T-helper 1 cell treated with Interleukin-12 subunit alpha and Interleukin-12 subunit beta and Interleukin-4 antibody, amounts not matched to agents 30 μg/mL and 1 μg/mL, for 36 hours (primary cell): ENCODE measurements at regions not wholly inside any gene's neighbourhood (a gene's known extent, or its start where the extent isn't known, plus 50 kb on each side); places are given as distances from the start of the nearest gene placed in this dataset.

Experiments used
- H3K27ac Mint-ChIP-seq: one replicate; pipeline ENCODE4 v1.8.0; 2021; ENCODE audit warnings: mild to moderate bottlenecking, mixed read lengths
- H3K27me3 Mint-ChIP-seq: one replicate; pipeline ENCODE4 v1.8.0; 2021; ENCODE audit warnings: low read depth, mixed read lengths
- H3K36me3 Mint-ChIP-seq: one replicate; pipeline ENCODE4 v1.8.0; 2021; ENCODE audit warnings: low read depth, mixed read lengths
- H3K4me1 Mint-ChIP-seq: one replicate; pipeline ENCODE4 v1.8.0; 2021; ENCODE audit warnings: low read depth, mixed read lengths
- H3K4me3 Mint-ChIP-seq: one replicate; pipeline ENCODE4 v1.8.0; 2021; ENCODE audit warnings: mild to moderate bottlenecking, moderate library complexity, mixed read lengths
- H3K9me3 Mint-ChIP-seq: one replicate; pipeline ENCODE4 v1.8.0; 2021; ENCODE audit warnings: mixed read lengths

GRCh38 chr11:127625402-127625801 lies 624.8 kb upstream of the KIRREL3 start:
- Mint-ChIP-seq H3K36me3 (no peaks in the 10 kb centered on the region), H3K4me3 (no peak overlapping the region), H3K9me3 (no peaks in the 10 kb centered on the region), H3K27ac (no peak overlapping the region), H3K27me3 (no peaks in the 10 kb centered on the region), H3K4me1 (no peaks in the 10 kb centered on the region)

DNA sequence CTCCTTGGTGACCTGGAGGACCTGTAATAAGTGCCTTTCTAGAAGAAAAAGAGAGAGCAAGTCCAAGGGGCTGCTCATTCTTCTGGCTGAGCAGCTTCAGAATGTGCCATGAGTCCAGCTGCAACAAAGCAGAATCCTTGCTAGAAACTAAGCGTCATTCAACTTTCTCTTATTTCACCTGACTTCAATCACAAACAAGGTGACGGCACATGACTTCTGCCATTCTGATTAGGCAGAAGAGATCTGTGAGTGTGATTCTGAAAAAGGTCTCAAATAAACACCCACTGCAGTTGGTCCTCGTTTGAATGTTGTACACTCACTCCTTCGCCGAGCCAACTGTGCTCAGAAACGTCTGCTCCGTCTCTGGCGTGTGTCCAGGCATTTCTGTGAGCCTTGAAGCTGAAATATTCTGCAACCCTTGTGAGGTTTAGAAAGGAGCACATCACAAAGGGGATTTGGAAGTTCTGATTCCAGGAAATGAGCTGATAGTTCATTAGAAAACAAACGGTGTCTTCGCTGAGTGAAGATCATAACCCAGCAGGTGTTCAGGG lies 623.8 kb upstream of the KIRREL3 start:
- H3K36me3 Mint-ChIP-seq: no peaks in the 10 kb centered on the region
- no peaks in the 10 kb centered on the region for H3K9me3 Mint-ChIP-seq
- H3K27me3 Mint-ChIP-seq: no peaks in the 10 kb centered on the region
- no peak overlapping the region for H3K4me3 Mint-ChIP-seq
- no peak overlapping the region for H3K27ac Mint-ChIP-seq
- H3K4me1 Mint-ChIP-seq: no peaks in the 10 kb centered on the region

DNA sequence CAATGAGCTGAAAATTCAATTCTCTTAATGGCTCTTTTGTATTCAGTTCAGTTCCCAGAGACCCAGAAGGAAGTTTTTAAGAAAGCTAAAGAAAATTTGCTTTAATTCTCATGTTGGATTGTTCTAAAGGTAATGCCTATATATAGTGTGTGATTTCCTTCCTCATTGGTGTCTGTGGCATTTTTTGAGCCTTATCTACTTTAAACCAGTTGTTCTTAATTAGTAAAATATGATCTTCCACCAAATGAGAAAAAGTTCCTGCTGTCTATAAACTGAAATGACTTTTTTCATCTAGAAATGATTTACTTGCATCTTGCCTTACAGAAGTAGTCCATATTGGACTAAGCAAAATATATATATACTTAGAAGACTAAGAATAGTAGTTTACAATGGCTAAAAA lies 622.1 kb upstream of the KIRREL3 start:
- Mint-ChIP-seq H3K4me3 (no peak overlapping the region), H3K9me3 (no peaks in the 10 kb centered on the region), H3K36me3 (no peaks in the 10 kb centered on the region), H3K4me1 (no peaks in the 10 kb centered on the region), H3K27ac (no peak overlapping the region), H3K27me3 (no peaks in the 10 kb centered on the region)

DNA sequence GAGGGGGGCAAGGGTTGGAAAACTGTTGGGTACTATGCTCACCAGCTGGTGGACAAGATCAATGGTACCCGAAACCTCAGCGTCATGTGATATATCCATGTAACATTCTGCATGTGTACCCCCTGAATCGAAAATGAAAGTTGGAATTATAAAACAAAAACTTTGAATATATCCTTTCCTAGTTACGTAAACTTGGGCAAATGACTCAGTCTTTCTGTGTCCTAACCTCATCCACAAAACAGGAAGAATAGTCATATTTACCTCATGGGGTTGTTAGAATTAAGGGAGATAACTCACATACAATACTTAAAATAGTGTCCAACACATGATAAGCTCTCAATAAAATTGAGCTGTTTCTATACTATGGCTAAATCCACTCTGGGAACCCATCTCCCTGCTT lies 620.1 kb upstream of the KIRREL3 start:
- no peaks in the 10 kb centered on the region for H3K9me3 Mint-ChIP-seq
- H3K4me3 Mint-ChIP-seq: no peak overlapping the region
- H3K27ac Mint-ChIP-seq: no peak overlapping the region
- no peaks in the 10 kb centered on the region for H3K4me1 Mint-ChIP-seq
- H3K36me3 Mint-ChIP-seq: no peaks in the 10 kb centered on the region
- no peaks in the 10 kb centered on the region for H3K27me3 Mint-ChIP-seq

- no peaks in the 10 kb centered on the region for H3K9me3 Mint-ChIP-seq
Measured at GRCh38 chr11:127619946-127620345, 619.4 kb upstream of the KIRREL3 start.

DNA sequence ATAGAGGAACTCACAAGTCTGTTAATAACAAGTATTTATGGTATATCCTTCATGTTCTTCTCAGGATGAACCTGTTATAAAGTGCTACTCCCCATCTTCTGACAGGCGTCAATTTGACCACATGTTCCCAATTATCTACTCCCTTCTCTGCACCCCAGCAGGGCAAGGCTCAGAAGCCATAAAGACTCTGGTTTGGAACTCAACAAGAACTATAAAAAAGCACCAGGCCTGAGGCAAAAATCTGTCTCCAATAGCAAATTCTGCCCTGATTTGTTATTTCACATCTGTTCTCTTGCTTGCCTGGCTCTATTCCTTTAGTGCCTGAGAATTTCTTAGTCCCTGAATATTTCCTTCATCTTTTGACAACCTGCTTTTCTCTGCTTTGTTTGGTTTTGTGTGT lies 618.2 kb upstream of the KIRREL3 start:
- no peaks in the 10 kb centered on the region for H3K4me1 Mint-ChIP-seq
- no peaks in the 10 kb centered on the region for H3K27me3 Mint-ChIP-seq
- no peak overlapping the region for H3K27ac Mint-ChIP-seq
- no peaks in the 10 kb centered on the region for H3K9me3 Mint-ChIP-seq
- H3K36me3 Mint-ChIP-seq: no peaks in the 10 kb centered on the region
- no peak overlapping the region for H3K4me3 Mint-ChIP-seq

More at GRCh38 chr11:127619946-127620345, 619.4 kb upstream of the KIRREL3 start:
- Mint-ChIP-seq H3K27ac (no peak overlapping the region), H3K4me3 (no peak overlapping the region), H3K27me3 (no peaks in the 10 kb centered on the region), H3K4me1 (no peaks in the 10 kb centered on the region), H3K36me3 (no peaks in the 10 kb centered on the region)

- Mint-ChIP-seq H3K9me3 (no peaks in the 10 kb centered on the region), H3K27me3 (no peaks in the 10 kb centered on the region), H3K27ac (no peak overlapping the region), H3K4me3 (no peak overlapping the region), H3K36me3 (no peaks in the 10 kb centered on the region), H3K4me1 (no peaks in the 10 kb centered on the region)
Measured at GRCh38 chr11:127616158-127616557, 615.6 kb upstream of the KIRREL3 start.

- no peaks in the 10 kb centered on the region for H3K36me3 Mint-ChIP-seq
- H3K4me1 Mint-ChIP-seq: no peaks in the 10 kb centered on the region
- H3K9me3 Mint-ChIP-seq: no peaks in the 10 kb centered on the region
- H3K4me3 Mint-ChIP-seq: no peak overlapping the region
- no peak overlapping the region for H3K27ac Mint-ChIP-seq
- H3K27me3 Mint-ChIP-seq: no peaks in the 10 kb centered on the region
Measured at GRCh38 chr11:127612607-127613006, 612.0 kb upstream of the KIRREL3 start.

DNA sequence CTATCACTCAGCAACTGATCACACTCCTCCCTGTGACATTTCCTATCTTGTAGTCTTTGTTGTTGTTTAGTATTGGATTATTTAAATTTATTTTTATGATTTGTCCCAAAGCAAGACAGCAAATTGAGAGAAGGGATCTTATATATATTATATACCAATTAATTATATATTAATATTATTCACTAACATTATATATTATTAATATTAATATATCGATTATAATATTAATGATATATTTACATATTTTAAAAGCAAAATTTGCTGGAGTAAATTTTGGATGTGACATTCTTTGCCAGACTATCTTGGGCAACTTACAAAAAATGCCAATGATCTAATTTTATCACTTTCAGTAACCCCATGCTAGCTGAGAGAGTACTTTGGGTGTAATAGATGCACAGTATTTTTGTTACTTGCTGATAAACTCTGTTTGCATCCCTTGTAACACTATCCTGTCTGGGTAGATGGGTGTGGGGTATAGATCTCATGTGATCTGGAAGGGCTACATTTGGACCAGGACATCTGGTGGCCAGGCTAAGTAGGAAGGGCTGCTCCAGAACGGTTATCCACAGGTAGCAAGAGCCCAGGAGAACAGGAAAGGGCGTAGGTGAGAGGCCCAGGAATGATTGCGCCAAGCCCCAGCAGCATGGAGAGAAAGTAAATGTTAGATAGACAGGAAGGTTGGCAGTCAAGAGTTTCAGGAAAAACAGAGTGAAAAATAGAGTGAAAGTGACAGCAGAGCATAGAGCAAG lies 608.6 kb upstream of the KIRREL3 start:
- no peaks in the 10 kb centered on the region for H3K9me3 Mint-ChIP-seq
- H3K4me1 Mint-ChIP-seq: no peaks in the 10 kb centered on the region
- H3K36me3 Mint-ChIP-seq: no peaks in the 10 kb centered on the region
- no peaks in the 10 kb centered on the region for H3K27me3 Mint-ChIP-seq
- H3K27ac Mint-ChIP-seq: no peak overlapping the region
- no peak overlapping the region for H3K4me3 Mint-ChIP-seq

- no peaks in the 10 kb centered on the region for H3K9me3 Mint-ChIP-seq
- H3K36me3 Mint-ChIP-seq: no peaks in the 10 kb centered on the region
- H3K27ac Mint-ChIP-seq: no peak overlapping the region
- no peaks in the 10 kb centered on the region for H3K4me1 Mint-ChIP-seq
- no peak overlapping the region for H3K4me3 Mint-ChIP-seq
- H3K27me3 Mint-ChIP-seq: no peaks in the 10 kb centered on the region
Measured at GRCh38 chr11:127607487-127608085, 607.0 kb upstream of the KIRREL3 start.

- Mint-ChIP-seq H3K4me3 (no peak overlapping the region), H3K4me1 (no peaks in the 10 kb centered on the region), H3K36me3 (no peaks in the 10 kb centered on the region), H3K27me3 (no peaks in the 10 kb centered on the region), H3K27ac (no peak overlapping the region), H3K9me3 (no peaks in the 10 kb centered on the region)
Measured at GRCh38 chr11:127601578-127601977, 601.0 kb upstream of the KIRREL3 start.

DNA sequence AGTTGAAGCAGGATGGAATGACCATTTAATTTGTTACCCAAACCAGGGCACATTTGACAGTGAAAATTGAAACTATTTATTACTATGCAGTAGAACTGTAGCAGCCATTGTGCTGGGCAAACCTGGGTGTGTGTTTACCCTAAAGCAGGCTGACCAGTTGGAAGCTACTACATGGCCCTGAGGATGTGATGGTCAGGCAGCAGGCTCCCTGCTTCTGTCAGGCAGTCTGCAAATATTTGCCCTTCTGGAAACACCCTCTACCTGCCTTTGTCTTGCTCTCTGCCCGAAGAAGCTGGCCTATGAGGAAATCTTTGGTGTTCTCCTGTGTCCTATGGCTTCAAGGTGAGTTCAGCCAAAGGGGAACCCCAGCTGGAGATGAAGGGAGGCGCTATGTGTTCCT lies 600.1 kb upstream of the KIRREL3 start:
- Mint-ChIP-seq H3K4me3 (no peak overlapping the region), H3K27ac (no peak overlapping the region), H3K27me3 (no peaks in the 10 kb centered on the region), H3K36me3 (no peaks in the 10 kb centered on the region), H3K4me1 (no peaks in the 10 kb centered on the region), H3K9me3 (no peaks in the 10 kb centered on the region)

DNA sequence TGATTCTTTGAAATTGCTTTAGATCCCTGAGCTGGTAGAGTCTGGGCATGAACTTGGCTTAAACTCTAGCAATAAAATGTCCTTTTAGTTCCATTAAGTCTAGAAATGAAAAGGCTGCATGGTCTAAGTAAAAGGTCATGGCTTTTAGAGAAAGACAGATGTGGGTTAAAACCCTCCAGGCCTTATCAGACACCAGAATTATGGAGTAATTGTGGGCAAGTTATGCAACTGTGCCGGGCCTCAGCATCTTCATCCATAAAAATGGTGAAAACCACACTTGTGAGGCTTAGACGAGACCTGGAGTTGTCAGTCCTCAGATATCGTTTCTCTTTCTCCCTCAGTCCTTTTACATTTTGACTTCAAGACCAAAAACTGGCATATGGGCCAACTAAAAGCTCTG lies 597.9 kb upstream of the KIRREL3 start:
- Mint-ChIP-seq H3K27ac (no peak overlapping the region), H3K27me3 (no peaks in the 10 kb centered on the region), H3K9me3 (no peaks in the 10 kb centered on the region), H3K36me3 (no peaks in the 10 kb centered on the region), H3K4me1 (no peaks in the 10 kb centered on the region), H3K4me3 (no peak overlapping the region)

DNA sequence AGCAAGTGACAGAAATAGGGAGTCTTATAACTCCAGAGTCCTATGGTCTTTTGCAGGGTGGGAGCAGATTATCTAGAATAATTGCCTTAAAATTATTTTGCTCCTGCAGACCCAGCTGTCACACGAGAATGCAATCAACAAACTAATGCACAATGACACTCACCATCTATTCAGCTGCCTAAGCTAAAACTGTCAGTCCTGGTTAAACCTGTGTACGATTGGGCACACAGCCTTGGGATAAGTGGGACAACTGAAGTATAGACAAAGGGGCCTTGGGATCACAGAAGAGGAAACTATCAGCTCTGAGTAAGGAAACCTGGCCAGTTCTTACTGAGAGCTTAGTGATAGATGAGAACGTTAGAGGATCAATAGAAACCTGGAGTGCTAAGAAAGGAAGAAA lies 595.9 kb upstream of the KIRREL3 start:
- Mint-ChIP-seq H3K27me3 (no peaks in the 10 kb centered on the region), H3K9me3 (no peaks in the 10 kb centered on the region), H3K27ac (no peak overlapping the region), H3K4me1 (no peaks in the 10 kb centered on the region), H3K4me3 (no peak overlapping the region), H3K36me3 (no peaks in the 10 kb centered on the region)

DNA sequence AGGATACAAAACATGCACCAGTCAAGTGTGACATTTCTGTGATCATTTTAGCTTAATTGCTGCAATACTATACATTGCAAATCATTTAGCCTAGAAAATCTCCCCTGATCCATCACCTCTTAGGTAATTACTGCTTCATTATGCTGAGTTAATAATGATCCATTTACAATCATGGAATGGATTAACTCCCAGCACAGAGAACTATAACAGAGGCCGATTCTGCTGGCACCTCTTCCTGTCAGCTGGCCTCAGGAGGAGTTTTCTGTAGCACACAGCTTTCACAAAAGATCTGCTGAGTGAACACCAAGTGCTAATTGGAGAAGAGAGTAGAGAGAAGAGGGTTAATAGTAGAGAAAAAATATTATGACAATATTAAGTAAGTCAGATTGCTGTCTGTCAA lies 591.8 kb upstream of the KIRREL3 start:
- H3K36me3 Mint-ChIP-seq: no peaks in the 10 kb centered on the region
- no peak overlapping the region for H3K27ac Mint-ChIP-seq
- no peak overlapping the region for H3K4me3 Mint-ChIP-seq
- H3K9me3 Mint-ChIP-seq: no peaks in the 10 kb centered on the region
- no peaks in the 10 kb centered on the region for H3K4me1 Mint-ChIP-seq
- no peaks in the 10 kb centered on the region for H3K27me3 Mint-ChIP-seq
